ENCODE measurements at regions not wholly inside any gene's neighbourhood (a gene's known extent, or its start where the extent isn't known, plus 50 kb on each side); places are given as distances from the start of the nearest gene placed in this dataset.

- TF ChIP-seq MAX (IDR thresholded peaks at IDR 0.05; ENCODE audit: low read depth, low read length): no peak
- no peak for TF ChIP-seq POLR2A (IDR thresholded peaks at IDR 0.05; ENCODE audit: extremely low read depth, insufficient read length)
- no peak for TF ChIP-seq MYC (IDR thresholded peaks at IDR 0.05; ENCODE audit: low read depth, low read length)
- no peak for TF ChIP-seq CTCF (IDR thresholded peaks at IDR 0.05; ENCODE audit: low read depth, low read length)
- no peak overlapping the region for H3K4me3 ChIP-seq (ENCODE audit: low read depth, low read length)
- DNase-seq (ENCODE audit: low read depth): no peak
Observed at GRCh38 chr9:108476574-108476973, 379.2 kb downstream of the ACTL7B start.

- H3K4me3 ChIP-seq (ENCODE audit: low read depth, low read length): no peak overlapping the region
- TF ChIP-seq MAX (IDR thresholded peaks at IDR 0.05; ENCODE audit: low read depth, low read length) (no peak), POLR2A (IDR thresholded peaks at IDR 0.05; ENCODE audit: extremely low read depth, insufficient read length) (no peak), MYC (IDR thresholded peaks at IDR 0.05; ENCODE audit: low read depth, low read length) (no peak), CTCF (IDR thresholded peaks at IDR 0.05; ENCODE audit: low read depth, low read length) (no peak)
- no peak for DNase-seq (ENCODE audit: low read depth)
Observed at GRCh38 chr9:108475813-108476212, 380.0 kb downstream of the ACTL7B start.

GRCh38 chr9:108474356-108474755, 381.4 kb downstream of the ACTL7B start:
- H3K4me3 ChIP-seq (ENCODE audit: low read depth, low read length): no peak overlapping the region
- TF ChIP-seq MYC (IDR thresholded peaks at IDR 0.05; ENCODE audit: low read depth, low read length) (no peak), CTCF (IDR thresholded peaks at IDR 0.05; ENCODE audit: low read depth, low read length) (no peak), MAX (IDR thresholded peaks at IDR 0.05; ENCODE audit: low read depth, low read length) (no peak), POLR2A (IDR thresholded peaks at IDR 0.05; ENCODE audit: extremely low read depth, insufficient read length) (no peak)
- DNase-seq (ENCODE audit: low read depth): no peak

- no peak for DNase-seq (ENCODE audit: low read depth)
- TF ChIP-seq POLR2A (IDR thresholded peaks at IDR 0.05; ENCODE audit: extremely low read depth, insufficient read length) (no peak), MYC (IDR thresholded peaks at IDR 0.05; ENCODE audit: low read depth, low read length) (no peak)
- H3K4me3 ChIP-seq (ENCODE audit: low read depth, low read length): no peak overlapping the region
Observed at GRCh38 chr9:108473209-108474112, 382.3 kb downstream of the ACTL7B start.

- DNase-seq (ENCODE audit: low read depth): peak; percentile 74
- H3K4me3 ChIP-seq (ENCODE audit: low read depth, low read length): no peak overlapping the region
Observed at GRCh38 chr9:108469654-108470053, 386.1 kb downstream of the ACTL7B start.

More at GRCh38 chr9:108469654-108470053, 386.1 kb downstream of the ACTL7B start:
- TF ChIP-seq POLR2A (IDR thresholded peaks at IDR 0.05; ENCODE audit: extremely low read depth, insufficient read length): no peak
- no peak for TF ChIP-seq MYC (IDR thresholded peaks at IDR 0.05; ENCODE audit: low read depth, low read length)
- TF ChIP-seq MAX (IDR thresholded peaks at IDR 0.05; ENCODE audit: low read depth, low read length): no peak
- no peak for TF ChIP-seq CTCF (IDR thresholded peaks at IDR 0.05; ENCODE audit: low read depth, low read length)
